ENCODE measurements at regions not wholly inside any gene's neighbourhood (a gene's known extent, or its start where the extent isn't known, plus 50 kb on each side); places are given as distances from the start of the nearest gene placed in this dataset.

GRCh38 chr7:112579388-112579787, 98.6 kb downstream of the LSMEM1 start:
- H2AFZ ChIP-seq (ENCODE audit: low read depth, low read length, severe bottlenecking) = no peak overlapping the region
- no peaks in the 10 kb centered on the region for H3K27me3 ChIP-seq (ENCODE audit: low read length)
- no peaks in the 10 kb centered on the region for H3K9me3 ChIP-seq (ENCODE audit: insufficient read depth, low read length)
- no peaks in the 10 kb centered on the region for H3K9me2 ChIP-seq (replicated peaks; ENCODE audit: insufficient read depth, low read length)
- H3K9ac ChIP-seq (ENCODE audit: low read length) = no peak overlapping the region
- no peak overlapping the region for H3K4me3 ChIP-seq (ENCODE audit: insufficient read depth, low read length, poor library complexity, severe bottlenecking)
- H4K20me1 ChIP-seq (ENCODE audit: low read depth, low read length) = no peaks in the 10 kb centered on the region
- no peak overlapping the region for H3K4me2 ChIP-seq (ENCODE audit: low read depth, low read length, poor library complexity, severe bottlenecking)
- TF ChIP-seq EZH2phosphoT487 (conservative IDR thresholded peaks at IDR 0.05; ENCODE audit: low read length) (no peak), CTCF (IDR thresholded peaks at IDR 0.05; ENCODE audit: insufficient read depth, low read length, poor library complexity, severe bottlenecking) (no peak)
- H3K27ac ChIP-seq (ENCODE audit: low read depth, low read length) = no peak overlapping the region
- no peaks in the 10 kb centered on the region for H3K36me3 ChIP-seq (ENCODE audit: low read length)
- H3K79me2 ChIP-seq (ENCODE audit: insufficient read depth, low read length) = no peaks in the 10 kb centered on the region
- no peaks in the 10 kb centered on the region for H3F3A ChIP-seq (ENCODE audit: insufficient read depth)

- Histone ChIP-seq H3K27ac (ENCODE audit: low read depth, low read length) (no peak overlapping the region), H4K20me1 (ENCODE audit: low read depth, low read length) (no peaks in the 10 kb centered on the region), H3K4me2 (ENCODE audit: low read depth, low read length, poor library complexity, severe bottlenecking) (no peak overlapping the region), H3K27me3 (ENCODE audit: low read length) (no peaks in the 10 kb centered on the region), H2AFZ (ENCODE audit: low read depth, low read length, severe bottlenecking) (no peak overlapping the region), H3F3A (ENCODE audit: insufficient read depth) (no peaks in the 10 kb centered on the region), H3K36me3 (ENCODE audit: low read length) (no peaks in the 10 kb centered on the region), H3K9me2 (replicated peaks; ENCODE audit: insufficient read depth, low read length) (no peaks in the 10 kb centered on the region), H3K4me3 (ENCODE audit: insufficient read depth, low read length, poor library complexity, severe bottlenecking) (no peak overlapping the region), H3K9ac (ENCODE audit: low read length) (no peak overlapping the region), H3K9me3 (ENCODE audit: insufficient read depth, low read length) (no peaks in the 10 kb centered on the region), H3K79me2 (ENCODE audit: insufficient read depth, low read length) (no peaks in the 10 kb centered on the region)
- TF ChIP-seq CTCF (IDR thresholded peaks at IDR 0.05; ENCODE audit: insufficient read depth, low read length, poor library complexity, severe bottlenecking) (no peak), EZH2phosphoT487 (conservative IDR thresholded peaks at IDR 0.05; ENCODE audit: low read length) (no peak)
Observed at GRCh38 chr7:112580717-112581435, 100.1 kb downstream of the LSMEM1 start.

- Histone ChIP-seq H3K27me3 (ENCODE audit: low read length) (no peaks in the 10 kb centered on the region), H3F3A (ENCODE audit: insufficient read depth) (no peaks in the 10 kb centered on the region), H3K9me3 (ENCODE audit: insufficient read depth, low read length) (no peaks in the 10 kb centered on the region), H2AFZ (ENCODE audit: low read depth, low read length, severe bottlenecking) (no peak overlapping the region), H3K27ac (ENCODE audit: low read depth, low read length) (no peak overlapping the region), H3K9me2 (replicated peaks; ENCODE audit: insufficient read depth, low read length) (no peaks in the 10 kb centered on the region), H3K9ac (ENCODE audit: low read length) (no peak overlapping the region), H3K36me3 (ENCODE audit: low read length) (no peaks in the 10 kb centered on the region), H3K4me2 (ENCODE audit: low read depth, low read length, poor library complexity, severe bottlenecking) (no peak overlapping the region), H3K4me3 (ENCODE audit: insufficient read depth, low read length, poor library complexity, severe bottlenecking) (no peak overlapping the region), H4K20me1 (ENCODE audit: low read depth, low read length) (no peaks in the 10 kb centered on the region), H3K79me2 (ENCODE audit: insufficient read depth, low read length) (no peaks in the 10 kb centered on the region)
- TF ChIP-seq EZH2phosphoT487 (conservative IDR thresholded peaks at IDR 0.05; ENCODE audit: low read length) = no peak
- no peak for TF ChIP-seq CTCF (IDR thresholded peaks at IDR 0.05; ENCODE audit: insufficient read depth, low read length, poor library complexity, severe bottlenecking)
Observed at GRCh38 chr7:112581529-112581928, 100.7 kb downstream of the LSMEM1 start.

Data from SU-DHL-6 (cell line).